ENCODE measurements at regions not wholly inside any gene's neighbourhood (a gene's known extent, or its start where the extent isn't known, plus 50 kb on each side); places are given as distances from the start of the nearest gene placed in this dataset.

- DNase-seq, result no peak
- ChIA-PET POLR2A (no interaction called here), CTCF (no interaction called here)
- Mint-ChIP-seq H3K27me3 (peaks cover 11% of the 10 kb centered on the region), H3K27ac (no peak overlapping the region), H3K36me3 (ENCODE audit: low read depth) (no peaks in the 10 kb centered on the region), H3K9me3 (no peaks in the 10 kb centered on the region), H3K4me3 (no peak overlapping the region), H3K4me1 (ENCODE audit: low read depth) (no peaks in the 10 kb centered on the region)
- Histone ChIP-seq H3K4me3 (ENCODE audit: low read length) (no peak overlapping the region), H3K36me3 (ENCODE audit: insufficient read depth, low read length) (no peaks in the 10 kb centered on the region), H3K27me3 (ENCODE audit: control insufficient read depth in 1 of 2, insufficient read depth in 2 of 2, low read length in 2 of 2) (no peaks in the 10 kb centered on the region), H3K4me1 (ENCODE audit: insufficient read depth, low read length) (no peaks in the 10 kb centered on the region), H3K9me3 (ENCODE audit: control insufficient read depth in 1 of 2, insufficient read depth in 1 of 2, low read length in 2 of 2) (no peaks in the 10 kb centered on the region), H3K27ac (ENCODE audit: low read depth in 1 of 2, low read length in 2 of 2) (no peak overlapping the region)
- no peak for ATAC-seq (ENCODE audit: poor library complexity)
- intact Hi-C loops (cut with DNase I, micrococcal nuclease), result no loop called here
- TF ChIP-seq CTCF (IDR thresholded peaks at IDR 0.05), result no peak
Observed at GRCh38 chr20:10137032-10137431, 81.6 kb upstream of the SNAP25 start.

- ChIA-PET POLR2A (no interaction called here), CTCF (no interaction called here)
- Histone ChIP-seq H3K27ac (ENCODE audit: low read depth in 1 of 2, low read length in 2 of 2) (no peak overlapping the region), H3K9me3 (ENCODE audit: control insufficient read depth in 1 of 2, insufficient read depth in 1 of 2, low read length in 2 of 2) (no peaks in the 10 kb centered on the region), H3K27me3 (ENCODE audit: control insufficient read depth in 1 of 2, insufficient read depth in 2 of 2, low read length in 2 of 2) (no peaks in the 10 kb centered on the region), H3K4me3 (ENCODE audit: low read length) (no peak overlapping the region), H3K36me3 (ENCODE audit: insufficient read depth, low read length) (no peaks in the 10 kb centered on the region), H3K4me1 (ENCODE audit: insufficient read depth, low read length) (no peaks in the 10 kb centered on the region)
- Mint-ChIP-seq H3K4me1 (ENCODE audit: low read depth) (no peaks in the 10 kb centered on the region), H3K9me3 (no peaks in the 10 kb centered on the region), H3K27me3 (peaks cover 11% of the 10 kb centered on the region), H3K36me3 (ENCODE audit: low read depth) (no peaks in the 10 kb centered on the region), H3K4me3 (no peak overlapping the region), H3K27ac (no peak overlapping the region)
- TF ChIP-seq CTCF (IDR thresholded peaks at IDR 0.05), result no peak
- DNase-seq, result no peak
- ATAC-seq (ENCODE audit: poor library complexity), result no peak
- intact Hi-C loops (cut with DNase I, micrococcal nuclease), result no loop called here
Observed at GRCh38 chr20:10137533-10137932, 81.1 kb upstream of the SNAP25 start.

- CTCF ChIA-PET, result no interaction called here
- H3K27me3 Mint-ChIP-seq, result peaks cover 9% of the 10 kb centered on the region
- no peak overlapping the region for H3K27ac Mint-ChIP-seq
- H3K9me3 ChIP-seq (ENCODE audit: control insufficient read depth in 1 of 2, insufficient read depth in 1 of 2, low read length in 2 of 2), result peaks cover 0 to 4% of the 10 kb centered on the region in 2 experiments
- peaks cover 0 to 3% of the 10 kb centered on the region in 2 experiments for H3K27me3 ChIP-seq (ENCODE audit: control insufficient read depth in 1 of 2, insufficient read depth in 2 of 2, low read length in 2 of 2)
- no peak overlapping the region for H3K4me3 ChIP-seq (ENCODE audit: low read length)
- H3K9me3 Mint-ChIP-seq, result peaks cover 8% of the 10 kb centered on the region
- intact Hi-C loops (cut with DNase I, micrococcal nuclease), result loop anchor here in 1 of 2 experiments (5.0 kb wide), 1 partner anchor 1470 kb away; no protein-coding TSS in a partner anchor
- H3K4me1 Mint-ChIP-seq (ENCODE audit: low read depth), result no peaks in the 10 kb centered on the region
- POLR2A ChIA-PET, result no interaction called here
- no peaks in the 10 kb centered on the region for H3K36me3 ChIP-seq (ENCODE audit: insufficient read depth, low read length)
- no peak for TF ChIP-seq CTCF (IDR thresholded peaks at IDR 0.05)
- no peaks in the 10 kb centered on the region for H3K36me3 Mint-ChIP-seq (ENCODE audit: low read depth)
- no peaks in the 10 kb centered on the region for H3K4me1 ChIP-seq (ENCODE audit: insufficient read depth, low read length)
- ATAC-seq (ENCODE audit: poor library complexity) (no peak), DNase-seq (no peak)
- no peak overlapping the region for H3K27ac ChIP-seq (ENCODE audit: low read depth in 1 of 2, low read length in 2 of 2)
- H3K4me3 Mint-ChIP-seq, result no peak overlapping the region
Observed at GRCh38 chr20:10157549-10157948, 61.1 kb upstream of the SNAP25 start.
